ENCODE measurements at regions not wholly inside any gene's neighbourhood (a gene's known extent, or its start where the extent isn't known, plus 50 kb on each side); places are given as distances from the start of the nearest gene placed in this dataset.

- TF ChIP-seq EZH2phosphoT487 (IDR thresholded peaks at IDR 0.05; ENCODE audit: low read length) (no peak), CTCF (IDR thresholded peaks at IDR 0.05; ENCODE audit: low read length) (no peak)
Observed at GRCh38 chr2:123895651-123896050, 129.4 kb upstream of the CNTNAP5 start.
